H7 (cell line): ENCODE measurements at regions not wholly inside any gene's neighbourhood (a gene's known extent, or its start where the extent isn't known, plus 50 kb on each side); places are given as distances from the start of the nearest gene placed in this dataset.

Experiments used
- DNase-seq: peaks from one replicate; pipeline ENCODE4 v3.0.0; 2012
- H3K27me3 ChIP-seq: 2 replicates; pipeline ENCODE4 v1.6.0; 2011; ENCODE audit warnings: mild to moderate bottlenecking, low read length; ENCODE audit not compliant: control insufficient read depth, insufficient read depth
- H3K36me3 ChIP-seq: replicated peaks from 2 replicates; pipeline ENCODE4 v1.5.1; 2011; ENCODE audit warnings: low read length; ENCODE audit not compliant: control insufficient read depth, insufficient read depth
- H3K4me3 ChIP-seq: 2 replicates; pipeline ENCODE4 v1.5.1; 2011; ENCODE audit warnings: low read depth, mild to moderate bottlenecking, control low read depth, low read length, moderate library complexity; ENCODE audit not compliant: insufficient read depth

DNA sequence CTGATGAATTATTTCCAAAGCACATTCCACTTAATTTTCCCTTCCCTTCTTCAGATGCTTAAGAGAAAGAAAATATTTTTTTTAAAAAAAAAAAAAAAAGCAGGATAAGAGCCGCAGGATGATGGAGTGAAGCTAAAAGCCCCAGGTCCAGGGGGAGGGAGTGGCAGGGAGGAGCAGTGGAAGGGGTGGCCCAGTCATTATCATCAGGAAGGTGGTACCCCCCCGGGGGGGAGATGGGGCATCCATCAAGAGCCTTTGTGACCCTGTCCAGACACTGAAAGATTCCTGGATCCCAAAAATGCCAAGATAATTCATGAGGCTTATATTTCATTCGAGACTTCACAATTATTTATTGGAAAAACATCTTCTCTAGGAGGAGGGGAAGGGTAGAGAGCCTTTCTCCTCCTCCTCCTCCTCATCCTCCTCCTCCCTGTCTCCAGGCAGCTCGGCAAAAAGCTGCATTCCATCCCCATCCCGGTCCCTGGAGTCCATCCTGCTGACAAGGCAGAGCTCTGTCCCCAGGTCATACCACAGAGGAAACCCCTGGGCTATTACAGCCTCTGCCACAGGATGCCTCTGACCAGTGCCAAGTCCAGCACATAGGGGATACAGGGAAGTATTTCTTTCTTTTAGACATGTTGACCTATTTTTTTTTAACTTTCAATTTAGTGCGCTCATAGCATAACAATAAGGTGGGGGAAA is 125.3 kb downstream of the TWIST2 start:
- no peak overlapping the region for H3K4me3 ChIP-seq
- DNase-seq, result peak; percentile 40
- H3K27me3 ChIP-seq, result no peaks in the 10 kb centered on the region; the same call in 1 of the 2 replicates
- H3K36me3 ChIP-seq, result no peaks in the 10 kb centered on the region

DNA sequence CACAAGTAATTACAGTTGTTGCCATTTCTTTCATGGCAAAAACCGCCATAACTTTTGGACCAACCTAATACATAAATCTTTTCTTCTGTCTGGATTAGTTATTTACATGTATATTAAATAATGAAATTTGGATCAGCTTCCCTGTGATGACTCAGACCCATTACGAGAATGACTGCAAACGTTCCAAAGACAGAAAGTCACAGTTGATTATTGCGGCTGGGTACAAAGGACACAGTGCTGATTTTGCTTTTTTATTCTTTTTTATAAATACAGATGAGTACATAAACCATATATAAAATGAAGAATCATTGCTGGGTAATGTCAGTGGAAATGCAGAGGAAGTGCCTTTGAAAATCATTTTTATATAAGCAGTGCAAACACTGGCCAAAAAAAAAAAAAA is 126.2 kb downstream of the TWIST2 start:
- Histone ChIP-seq H3K27me3 (no peaks in the 10 kb centered on the region; the same call in 1 of the 2 replicates), H3K4me3 (no peak overlapping the region), H3K36me3 (no peaks in the 10 kb centered on the region)
- DNase-seq, result no peak

DNA sequence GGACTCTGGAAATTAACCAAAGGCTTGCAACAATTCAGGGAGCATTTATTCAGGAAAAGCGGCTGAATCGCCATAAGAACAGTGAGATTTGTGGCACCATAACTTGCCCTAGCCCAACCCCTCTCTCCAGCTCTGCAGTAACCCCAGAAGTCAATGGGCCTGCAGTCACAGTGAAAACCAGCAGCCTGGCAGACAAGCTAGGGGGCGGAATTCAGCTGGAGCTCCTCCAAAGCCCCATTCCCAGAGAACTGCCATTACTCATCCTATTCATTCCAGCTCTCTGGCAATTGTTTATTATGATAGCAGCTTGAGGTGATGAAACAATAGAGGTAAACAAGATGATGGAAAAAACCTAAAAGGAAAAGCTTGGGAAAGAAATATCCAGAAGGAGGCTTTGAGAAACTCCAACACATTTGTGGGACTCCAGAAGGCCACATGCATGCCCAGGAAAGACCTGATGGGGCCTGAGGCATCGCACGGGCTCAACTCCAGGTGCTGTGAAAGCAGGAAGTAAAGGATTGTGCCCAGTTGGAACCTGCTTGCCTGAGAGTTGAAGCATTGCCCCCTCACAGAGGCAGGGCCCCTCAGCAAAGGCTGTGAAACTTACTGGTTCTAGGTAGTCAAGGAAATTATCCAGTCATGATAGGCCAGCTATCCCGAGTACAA is 126.7 kb downstream of the TWIST2 start:
- H3K27me3 ChIP-seq, result no peaks in the 10 kb centered on the region; the same call in 1 of the 2 replicates
- DNase-seq, result peak; percentile 69
- no peaks in the 10 kb centered on the region for H3K36me3 ChIP-seq
- no peak overlapping the region for H3K4me3 ChIP-seq

DNA sequence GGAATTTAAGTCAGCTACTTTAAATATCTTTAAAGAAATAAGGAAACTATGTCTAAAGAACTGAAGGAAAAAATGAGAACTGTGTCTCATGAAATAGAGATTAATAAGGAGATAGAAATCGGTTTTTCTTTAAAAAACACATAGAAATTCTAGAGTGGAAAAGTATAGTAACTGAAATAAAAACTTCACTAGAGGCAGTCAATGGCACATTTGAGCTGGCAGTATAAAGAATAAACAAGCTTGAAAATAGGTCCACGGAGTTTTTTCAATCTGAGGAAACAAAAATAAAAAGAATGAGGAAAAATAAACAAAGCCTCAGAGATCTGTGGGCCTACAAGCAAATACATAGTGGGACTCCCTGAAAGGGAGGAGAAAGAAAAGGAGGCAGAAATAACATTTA is 127.5 kb downstream of the TWIST2 start:
- H3K36me3 ChIP-seq, result no peaks in the 10 kb centered on the region
- no peak overlapping the region for H3K4me3 ChIP-seq
- DNase-seq, result no peak
- H3K27me3 ChIP-seq, result no peaks in the 10 kb centered on the region; the same call in 1 of the 2 replicates

DNA sequence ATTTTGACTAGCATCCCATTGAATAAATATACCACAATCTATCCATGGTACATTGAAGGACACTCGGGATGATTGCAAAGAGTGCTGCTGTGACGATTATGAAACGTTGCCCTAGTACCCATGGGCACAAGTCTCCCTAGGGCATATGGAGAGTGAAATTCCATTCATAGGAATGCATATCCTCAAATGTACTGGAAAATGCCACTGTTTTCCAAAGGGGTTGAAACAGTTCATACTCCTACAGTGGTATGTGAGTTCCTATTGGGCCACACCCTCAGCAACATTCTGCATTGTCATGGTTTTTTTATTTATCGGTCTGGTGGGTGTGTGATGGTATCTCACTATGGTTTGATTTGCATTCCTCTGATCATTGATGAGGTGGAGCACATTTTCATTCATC is 130.6 kb downstream of the TWIST2 start:
- DNase-seq, result no peak
- Histone ChIP-seq H3K36me3 (no peaks in the 10 kb centered on the region), H3K4me3 (no peak overlapping the region)

DNA sequence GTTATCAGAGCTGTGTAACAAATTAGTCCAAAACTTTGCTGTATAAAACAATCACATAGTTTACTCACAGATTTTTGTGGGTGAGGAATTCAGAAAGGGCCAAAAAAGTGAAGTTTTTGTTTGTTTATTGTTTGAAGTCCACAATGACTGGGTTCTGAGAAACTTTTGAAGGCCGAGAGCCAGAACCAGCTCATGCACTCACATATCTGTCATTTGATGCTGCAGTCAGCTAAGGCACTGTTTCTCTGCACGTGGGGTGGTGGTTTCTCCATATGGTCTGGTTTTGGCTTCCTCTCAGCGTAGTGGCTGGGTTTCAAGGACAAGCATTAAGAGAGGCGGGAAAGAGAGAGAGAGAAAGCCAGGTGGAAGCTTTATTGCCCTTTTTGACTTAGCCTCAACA is 131.8 kb downstream of the TWIST2 start:
- no peak overlapping the region for H3K4me3 ChIP-seq
- H3K36me3 ChIP-seq, result no peaks in the 10 kb centered on the region
- no peak for DNase-seq
- H3K27me3 ChIP-seq, result no peaks in the 10 kb centered on the region

More for the DNA sequence above, 130.6 kb downstream of the TWIST2 start:
- no peaks in the 10 kb centered on the region for H3K27me3 ChIP-seq

DNA sequence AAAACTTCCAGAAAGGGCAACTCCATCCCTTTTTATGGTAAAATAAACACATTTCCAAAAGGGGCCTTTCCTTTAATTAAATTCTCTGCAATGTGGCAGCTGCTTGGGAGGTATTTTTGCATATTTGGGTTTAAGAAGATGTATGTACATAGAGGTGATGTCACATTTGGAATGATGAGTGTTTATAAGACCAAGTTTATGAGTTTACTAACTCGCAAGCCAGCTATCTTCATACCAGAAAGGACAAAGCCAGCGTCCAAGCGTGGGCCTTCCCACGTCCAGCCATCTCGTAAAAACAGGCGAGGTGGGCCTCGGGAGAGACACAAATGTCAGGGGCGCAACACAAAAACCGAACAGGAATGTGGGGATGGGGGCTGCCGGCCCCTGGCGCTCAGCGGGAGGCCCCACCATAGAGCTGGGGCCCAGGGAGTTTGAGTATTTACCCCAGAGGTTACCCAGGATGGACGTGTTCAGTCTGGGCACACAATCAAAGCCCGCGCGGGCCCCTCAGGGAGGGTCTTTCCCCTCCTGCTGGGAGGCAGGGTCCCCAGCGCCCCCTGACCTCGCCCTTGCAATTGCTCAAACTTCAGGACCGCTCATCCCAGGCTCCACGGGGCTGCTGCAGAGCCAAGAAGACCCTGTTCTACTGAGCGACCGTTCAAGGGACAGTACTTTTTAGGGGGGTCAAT is 137.3 kb downstream of the TWIST2 start:
- no peak overlapping the region for H3K4me3 ChIP-seq
- H3K27me3 ChIP-seq, result no peaks in the 10 kb centered on the region
- no peaks in the 10 kb centered on the region for H3K36me3 ChIP-seq
- DNase-seq, result peak; percentile 36

DNA sequence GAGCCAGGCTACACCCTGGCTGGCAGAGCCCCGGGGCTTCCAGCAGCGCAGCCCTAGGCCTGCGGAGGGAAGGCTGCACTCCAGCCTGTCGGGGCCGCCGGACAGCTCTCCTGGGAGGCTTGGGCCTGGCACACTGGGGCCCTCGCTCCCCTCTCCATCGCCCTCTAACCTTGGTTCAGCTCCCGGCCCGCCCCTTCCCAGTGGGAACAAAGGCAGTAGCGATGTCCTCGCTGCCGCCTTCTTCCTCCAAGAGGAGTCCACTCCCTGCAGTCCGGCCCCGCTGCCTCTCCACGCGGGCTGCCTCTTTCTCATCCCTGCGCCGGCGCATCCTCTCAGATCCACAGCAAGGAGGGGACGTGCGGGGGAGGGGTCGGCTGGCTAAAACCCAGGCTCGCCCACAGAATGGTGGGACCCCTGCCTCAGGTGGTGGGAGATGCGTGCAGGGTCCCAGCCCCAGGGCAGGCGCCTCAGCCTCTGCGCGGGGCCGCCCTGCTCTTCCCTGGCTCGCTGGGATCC is 138.1 kb downstream of the TWIST2 start:
- Histone ChIP-seq H3K27me3 (no peaks in the 10 kb centered on the region), H3K4me3 (no peak overlapping the region), H3K36me3 (no peaks in the 10 kb centered on the region)
- peak; percentile 67 for DNase-seq

DNA sequence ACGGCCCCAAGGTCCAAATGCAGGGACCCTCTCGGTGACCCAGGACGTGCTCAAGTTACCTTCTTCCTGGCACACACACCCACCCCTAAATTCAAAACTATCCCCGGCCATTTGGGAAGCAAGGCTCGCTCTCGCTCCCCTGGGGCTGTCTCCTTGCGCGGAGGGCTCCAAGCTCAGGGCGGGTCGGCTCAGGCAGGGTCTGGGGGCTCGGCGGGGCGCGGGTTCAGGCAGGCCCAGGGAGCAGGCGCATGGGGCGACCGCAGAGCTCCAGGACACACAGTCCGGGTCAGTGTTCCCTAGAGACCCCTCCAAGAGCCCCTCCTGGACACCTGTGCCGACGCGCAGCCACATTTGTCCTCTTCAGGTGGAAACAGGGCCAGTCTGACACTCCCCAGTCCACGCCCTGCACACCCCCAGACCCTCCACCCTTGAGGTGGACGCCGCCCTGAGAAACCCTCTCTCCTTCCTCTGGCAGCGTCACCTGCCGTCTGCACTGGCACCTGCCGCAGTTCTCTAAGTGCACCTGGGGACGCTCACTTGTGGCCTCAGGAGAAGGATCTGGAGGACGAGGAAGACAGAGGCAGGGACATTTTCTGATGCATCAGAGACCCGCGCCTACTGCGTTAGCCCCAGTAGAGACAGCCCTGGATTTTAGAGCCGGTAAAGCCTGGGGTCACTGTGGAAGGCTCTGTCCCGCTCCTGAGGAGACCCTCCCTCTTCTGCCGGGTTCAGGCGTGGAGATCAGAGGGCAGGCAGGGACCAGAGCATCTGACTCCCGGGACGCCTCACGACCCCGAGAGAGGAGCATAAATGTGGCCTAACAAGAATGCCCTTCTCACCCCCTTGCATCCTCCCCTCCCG is 138.8 kb downstream of the TWIST2 start:
- H3K4me3 ChIP-seq, result no peak overlapping the region
- no peaks in the 10 kb centered on the region for H3K36me3 ChIP-seq
- no peaks in the 10 kb centered on the region for H3K27me3 ChIP-seq
- peak; percentile 38 for DNase-seq

DNA sequence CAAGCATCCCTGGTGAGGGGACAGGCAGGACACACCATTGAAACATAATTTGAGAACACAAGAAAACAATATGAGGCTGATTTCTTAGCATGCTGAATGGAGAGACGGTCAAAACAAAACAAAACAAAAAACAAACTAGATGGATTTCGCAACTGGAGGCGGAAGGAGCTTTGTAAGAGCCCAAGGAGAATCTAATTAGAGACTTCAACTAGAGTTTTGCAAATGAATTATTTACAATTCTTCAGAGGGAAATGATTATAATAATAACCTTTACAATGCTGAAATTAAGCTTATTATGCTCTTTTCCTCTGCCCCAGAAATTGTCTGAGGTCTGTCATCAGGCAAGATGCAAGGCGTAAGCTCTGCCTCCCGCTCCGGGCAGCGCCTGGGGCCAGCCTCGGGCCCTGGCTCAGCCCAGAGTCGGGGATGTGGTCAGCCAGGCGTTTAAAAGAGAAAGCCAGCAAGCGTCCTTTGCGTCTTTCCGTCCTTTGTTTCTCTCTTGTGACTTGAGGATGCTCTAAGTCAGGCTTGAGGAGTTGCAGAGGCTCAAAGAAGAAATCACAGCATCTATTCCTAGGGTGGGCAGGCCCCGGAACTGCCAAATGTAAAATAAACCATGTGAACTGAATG is 139.6 kb downstream of the TWIST2 start:
- DNase-seq, result peak; percentile 32
- Histone ChIP-seq H3K27me3 (no peaks in the 10 kb centered on the region), H3K36me3 (no peaks in the 10 kb centered on the region), H3K4me3 (no peak overlapping the region)

DNA sequence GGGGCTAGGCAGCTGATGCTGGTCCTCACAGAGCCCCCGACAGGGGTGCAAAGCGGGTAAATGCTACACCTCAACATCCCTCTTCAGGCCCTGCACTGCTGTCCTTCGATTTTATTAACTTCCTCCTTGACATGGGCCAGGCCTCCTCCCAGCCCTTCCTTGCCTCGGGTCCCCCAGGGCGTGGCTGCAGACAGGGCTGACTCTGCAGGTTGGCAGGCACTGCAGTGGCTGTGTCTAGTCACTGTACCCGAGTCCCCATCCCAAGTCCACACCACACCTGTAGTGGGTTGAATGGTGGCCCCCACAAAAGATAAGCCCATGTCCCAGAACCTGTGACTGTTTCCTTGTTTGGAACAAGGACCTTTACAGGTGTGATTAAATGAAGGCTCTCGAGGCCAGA is 140.2 kb downstream of the TWIST2 start:
- DNase-seq, result peak; percentile 13
- Histone ChIP-seq H3K27me3 (no peaks in the 10 kb centered on the region), H3K4me3 (no peak overlapping the region), H3K36me3 (no peaks in the 10 kb centered on the region)

DNA sequence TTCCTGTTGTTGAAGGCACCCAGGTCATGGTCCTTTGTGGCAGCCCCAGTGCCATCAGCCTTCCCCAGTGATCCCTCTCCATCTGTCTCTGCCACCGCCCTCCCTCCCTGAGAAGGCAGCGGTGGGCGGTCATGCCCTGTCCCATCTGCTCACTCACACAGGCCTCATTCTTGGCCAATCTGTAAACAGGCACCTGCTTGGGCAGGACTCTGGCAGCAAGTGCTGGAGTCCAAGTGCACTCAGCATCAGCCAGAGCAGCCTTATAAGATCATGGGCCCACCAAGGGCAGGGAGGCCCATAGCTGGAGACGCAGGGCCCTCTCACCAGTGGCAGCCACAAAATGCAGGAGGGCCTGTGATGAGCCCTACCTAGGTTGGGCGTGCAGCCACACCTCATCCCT is 140.9 kb downstream of the TWIST2 start:
- DNase-seq, result no peak
- no peaks in the 10 kb centered on the region for H3K36me3 ChIP-seq
- no peak overlapping the region for H3K4me3 ChIP-seq
- no peaks in the 10 kb centered on the region for H3K27me3 ChIP-seq

DNA sequence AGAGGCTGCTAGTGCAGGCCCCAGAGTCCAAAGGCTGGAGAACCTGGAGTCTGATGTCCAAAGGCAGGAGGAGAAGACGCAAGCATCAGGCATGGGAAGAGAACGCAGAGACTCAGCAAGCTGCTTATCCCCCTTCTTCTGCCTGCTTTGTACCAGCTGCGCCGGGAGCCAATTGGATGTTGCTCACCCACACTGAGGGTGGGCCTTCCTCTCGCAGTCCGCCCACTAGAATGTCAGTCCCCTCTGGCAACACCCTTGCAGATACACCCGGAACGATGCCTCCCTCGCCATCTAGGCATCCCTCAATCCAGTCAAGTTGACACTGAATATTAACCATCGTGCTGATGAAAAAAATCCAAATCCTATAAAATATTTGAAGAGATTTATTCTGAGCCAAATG is 141.6 kb downstream of the TWIST2 start:
- Histone ChIP-seq H3K4me3 (no peak overlapping the region), H3K36me3 (no peaks in the 10 kb centered on the region), H3K27me3 (no peaks in the 10 kb centered on the region)
- DNase-seq, result no peak

DNA sequence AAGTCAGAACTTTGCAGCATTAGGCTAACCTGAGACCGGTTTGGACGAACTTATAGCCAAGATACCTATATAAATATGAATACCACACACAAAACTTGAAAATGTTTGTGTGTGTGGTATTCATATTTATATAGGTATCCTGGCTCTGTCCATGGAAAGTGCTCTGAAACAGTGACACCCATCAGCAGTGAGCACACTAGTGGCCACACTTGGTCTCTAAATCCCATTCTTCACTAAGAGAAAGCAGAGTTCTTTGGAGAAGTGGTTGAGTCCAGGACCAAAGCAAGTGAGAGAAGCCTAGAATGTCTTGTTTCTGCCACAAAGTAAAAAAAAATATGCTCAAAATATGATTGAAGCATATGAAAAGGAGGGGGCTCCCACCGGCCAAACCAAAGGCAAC is 146.5 kb downstream of the TWIST2 start:
- DNase-seq, result no peak
- no peaks in the 10 kb centered on the region for H3K36me3 ChIP-seq
- no peaks in the 10 kb centered on the region for H3K27me3 ChIP-seq
- no peak overlapping the region for H3K4me3 ChIP-seq
